ENCODE measurements at regions not wholly inside any gene's neighbourhood (a gene's known extent, or its start where the extent isn't known, plus 50 kb on each side); places are given as distances from the start of the nearest gene placed in this dataset.

GRCh38 chr6:26269531-26270485 lies 95.2 kb upstream of the BTN3A2 start:
- no peak overlapping the region for H3K27ac ChIP-seq
- no peak for TF ChIP-seq ZFX (IDR thresholded peaks at IDR 0.05; ENCODE audit: borderline replicate concordance)
- TF ChIP-seq CTCF (IDR thresholded peaks at IDR 0.05): no peak

GRCh38 chr6:26270486-26270861 lies 94.5 kb upstream of the BTN3A2 start:
- no peak overlapping the region for H3K27ac ChIP-seq
- TF ChIP-seq CTCF (IDR thresholded peaks at IDR 0.05): no peak
- no peak for TF ChIP-seq ZFX (IDR thresholded peaks at IDR 0.05; ENCODE audit: borderline replicate concordance)

GRCh38 chr6:26270903-26271667 lies 93.9 kb upstream of the BTN3A2 start:
- TF ChIP-seq CTCF (IDR thresholded peaks at IDR 0.05) (no peak), ZFX (IDR thresholded peaks at IDR 0.05; ENCODE audit: borderline replicate concordance) (no peak)
- no peak overlapping the region for H3K27ac ChIP-seq

- no peak overlapping the region for H3K27ac ChIP-seq
- no peak for TF ChIP-seq CTCF (IDR thresholded peaks at IDR 0.05)
- no peak for TF ChIP-seq ZFX (IDR thresholded peaks at IDR 0.05; ENCODE audit: borderline replicate concordance)
Measured at GRCh38 chr6:26271668-26272024, 93.4 kb upstream of the BTN3A2 start.

GRCh38 chr6:26272171-26272637 lies 92.8 kb upstream of the BTN3A2 start:
- no peak for TF ChIP-seq CTCF (IDR thresholded peaks at IDR 0.05)
- TF ChIP-seq ZFX (IDR thresholded peaks at IDR 0.05; ENCODE audit: borderline replicate concordance): no peak
- H3K27ac ChIP-seq: no peak overlapping the region

- no peak overlapping the region for H3K27ac ChIP-seq
- TF ChIP-seq ZFX (IDR thresholded peaks at IDR 0.05; ENCODE audit: borderline replicate concordance): no peak
- no peak for TF ChIP-seq CTCF (IDR thresholded peaks at IDR 0.05)
Measured at GRCh38 chr6:26273673-26274588, 91.1 kb upstream of the BTN3A2 start.

All from 22Rv1 (cell line).